ENCODE measurements at regions not wholly inside any gene's neighbourhood (a gene's known extent, or its start where the extent isn't known, plus 50 kb on each side); places are given as distances from the start of the nearest gene placed in this dataset.

DNA sequence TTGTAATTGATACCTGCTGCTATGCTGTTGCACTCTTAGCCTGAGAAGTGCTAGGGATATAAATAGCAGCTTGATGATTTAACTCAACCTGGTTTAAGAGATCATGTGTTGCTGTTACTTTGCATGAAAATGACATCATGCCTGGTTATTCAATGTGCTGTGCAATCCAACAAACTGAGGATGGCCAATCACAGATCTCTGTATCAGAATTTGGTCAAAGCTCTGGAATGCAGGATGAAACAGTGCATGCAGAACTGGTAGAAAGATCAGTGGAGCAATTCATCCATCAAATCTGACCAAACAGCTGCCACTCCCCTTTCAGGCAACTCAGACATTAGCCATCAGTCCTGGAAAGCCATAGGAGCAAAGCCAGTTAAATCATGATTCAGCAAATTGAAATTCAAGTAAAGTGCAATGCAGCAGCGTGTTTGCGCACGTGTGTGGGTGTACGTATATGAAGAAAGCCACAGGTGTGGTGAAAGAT lies 160.3 kb upstream of the RASGEF1B start:
- Histone ChIP-seq H3K9ac (ENCODE audit: extremely low read depth, low read length, poor library complexity, severe bottlenecking) (no peak overlapping the region), H3K27me3 (ENCODE audit: control insufficient read depth, insufficient read depth, low read length, poor library complexity, severe bottlenecking) (no peaks in the 10 kb centered on the region), H3K9me3 (ENCODE audit: control insufficient read depth, low read length) (no peaks in the 10 kb centered on the region), H3K36me3 (ENCODE audit: control insufficient read depth, insufficient read depth, low read length) (no peaks in the 10 kb centered on the region), H3K4me1 (ENCODE audit: control insufficient read depth, insufficient read depth, low read length) (no peaks in the 10 kb centered on the region), H3K27ac (ENCODE audit: low read depth, low read length) (no peak overlapping the region), H3K4me3 (ENCODE audit: low read length) (no peak overlapping the region)
- Mint-ChIP-seq H3K4me1 (peaks cover 15% of the 10 kb centered on the region), H3K9me3 (no peaks in the 10 kb centered on the region), H3K27ac (no peak overlapping the region), H3K36me3 (ENCODE audit: low read depth) (no peaks in the 10 kb centered on the region), H3K27me3 (ENCODE audit: insufficient read depth) (no peaks in the 10 kb centered on the region), H3K4me3 (no peak overlapping the region)
- TF ChIP-seq, protein P1, sequence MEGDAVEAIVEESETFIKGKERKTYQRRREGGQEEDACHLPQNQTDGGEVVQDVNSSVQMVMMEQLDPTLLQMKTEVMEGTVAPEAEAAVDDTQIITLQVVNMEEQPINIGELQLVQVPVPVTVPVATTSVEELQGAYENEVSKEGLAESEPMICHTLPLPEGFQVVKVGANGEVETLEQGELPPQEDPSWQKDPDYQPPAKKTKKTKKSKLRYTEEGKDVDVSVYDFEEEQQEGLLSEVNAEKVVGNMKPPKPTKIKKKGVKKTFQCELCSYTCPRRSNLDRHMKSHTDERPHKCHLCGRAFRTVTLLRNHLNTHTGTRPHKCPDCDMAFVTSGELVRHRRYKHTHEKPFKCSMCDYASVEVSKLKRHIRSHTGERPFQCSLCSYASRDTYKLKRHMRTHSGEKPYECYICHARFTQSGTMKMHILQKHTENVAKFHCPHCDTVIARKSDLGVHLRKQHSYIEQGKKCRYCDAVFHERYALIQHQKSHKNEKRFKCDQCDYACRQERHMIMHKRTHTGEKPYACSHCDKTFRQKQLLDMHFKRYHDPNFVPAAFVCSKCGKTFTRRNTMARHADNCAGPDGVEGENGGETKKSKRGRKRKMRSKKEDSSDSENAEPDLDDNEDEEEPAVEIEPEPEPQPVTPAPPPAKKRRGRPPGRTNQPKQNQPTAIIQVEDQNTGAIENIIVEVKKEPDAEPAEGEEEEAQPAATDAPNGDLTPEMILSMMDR (conservative IDR thresholded peaks at IDR 0.05): no peak
- WGBS, 2 experiments (ENCODE audit: insufficient coverage in 1 of 2, insufficient read length in 1 of 2): 89 to 94% methylated on average over 4 of the region's 4 CpGs
- DNase-seq: no peak

DNA sequence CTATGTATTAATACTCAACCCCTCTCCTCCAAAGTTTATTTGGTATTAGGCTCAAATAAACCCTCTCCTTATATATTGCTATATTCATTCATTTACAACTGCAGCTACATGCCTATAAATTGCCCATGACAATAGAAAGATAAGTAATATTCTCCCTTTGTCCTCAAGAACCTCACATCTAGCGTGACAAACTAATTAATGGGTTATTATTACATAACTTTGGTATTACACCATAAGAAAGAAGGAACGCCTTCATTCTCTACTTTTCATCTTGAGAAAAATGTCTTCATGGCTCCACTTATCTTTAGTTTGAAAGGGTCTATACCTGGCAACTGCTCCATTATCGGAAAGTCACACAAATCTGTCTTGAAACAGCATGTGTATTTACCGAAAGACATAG lies 157.7 kb upstream of the RASGEF1B start:
- H3K27ac ChIP-seq (ENCODE audit: low read depth, low read length): no peak overlapping the region
- Mint-ChIP-seq H3K36me3 (ENCODE audit: low read depth) (no peaks in the 10 kb centered on the region), H3K4me1 (peaks cover 9% of the 10 kb centered on the region), H3K27me3 (ENCODE audit: insufficient read depth) (no peaks in the 10 kb centered on the region), H3K9me3 (no peaks in the 10 kb centered on the region), H3K27ac (no peak overlapping the region), H3K4me3 (no peak overlapping the region)
- no peaks in the 10 kb centered on the region for H3K4me1 ChIP-seq (ENCODE audit: control insufficient read depth, insufficient read depth, low read length)
- no peak for DNase-seq
- no peak overlapping the region for H3K4me3 ChIP-seq (ENCODE audit: low read length)
- TF ChIP-seq, protein P1 (conservative IDR thresholded peaks at IDR 0.05): no peak
- H3K27me3 ChIP-seq (ENCODE audit: control insufficient read depth, insufficient read depth, low read length, poor library complexity, severe bottlenecking): no peaks in the 10 kb centered on the region
- no peaks in the 10 kb centered on the region for H3K9me3 ChIP-seq (ENCODE audit: control insufficient read depth, low read length)
- WGBS, 2 experiments (ENCODE audit: insufficient coverage in 1 of 2, insufficient read length in 1 of 2): 95 to 100% methylated on average over 2 to 3 of the region's 4 CpGs
- H3K9ac ChIP-seq (ENCODE audit: extremely low read depth, low read length, poor library complexity, severe bottlenecking): no peak overlapping the region
- no peaks in the 10 kb centered on the region for H3K36me3 ChIP-seq (ENCODE audit: control insufficient read depth, insufficient read depth, low read length)

DNA sequence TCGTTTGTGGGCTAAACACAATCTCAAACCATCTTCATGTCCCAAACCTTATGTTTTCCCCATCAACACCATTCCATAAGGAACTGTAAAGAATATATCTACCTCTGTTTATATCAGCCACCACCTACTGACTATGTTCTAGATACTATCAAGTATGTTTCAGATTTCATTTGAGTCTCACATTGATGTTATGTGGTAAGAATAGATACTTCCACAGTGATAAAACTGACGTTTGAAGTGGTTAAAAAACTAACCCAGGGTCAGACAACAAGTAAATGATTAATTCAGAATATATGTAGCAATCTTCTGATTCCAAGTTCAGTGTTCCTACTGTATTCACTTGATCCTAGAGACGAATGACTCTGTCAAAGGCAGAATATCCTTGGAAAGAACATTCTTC lies 156.8 kb upstream of the RASGEF1B start:
- H3K27me3 ChIP-seq (ENCODE audit: control insufficient read depth, insufficient read depth, low read length, poor library complexity, severe bottlenecking): no peaks in the 10 kb centered on the region
- H3K36me3 Mint-ChIP-seq (ENCODE audit: low read depth): no peaks in the 10 kb centered on the region
- H3K4me3 ChIP-seq (ENCODE audit: low read length): no peak overlapping the region
- no peaks in the 10 kb centered on the region for H3K9me3 ChIP-seq (ENCODE audit: control insufficient read depth, low read length)
- H3K27me3 Mint-ChIP-seq (ENCODE audit: insufficient read depth): no peaks in the 10 kb centered on the region
- TF ChIP-seq, protein P1 (conservative IDR thresholded peaks at IDR 0.05): no peak
- no peak for DNase-seq
- no peak overlapping the region for H3K27ac Mint-ChIP-seq
- H3K36me3 ChIP-seq (ENCODE audit: control insufficient read depth, insufficient read depth, low read length): no peaks in the 10 kb centered on the region
- H3K9ac ChIP-seq (ENCODE audit: extremely low read depth, low read length, poor library complexity, severe bottlenecking): no peak overlapping the region
- H3K9me3 Mint-ChIP-seq: no peaks in the 10 kb centered on the region
- no peak overlapping the region for H3K27ac ChIP-seq (ENCODE audit: low read depth, low read length)
- 85 to 100% methylated on average over 2 to 3 of the region's 3 CpGs for WGBS, 2 experiments (ENCODE audit: insufficient coverage in 1 of 2, insufficient read length in 1 of 2)
- peaks cover 9% of the 10 kb centered on the region for H3K4me1 Mint-ChIP-seq
- no peaks in the 10 kb centered on the region for H3K4me1 ChIP-seq (ENCODE audit: control insufficient read depth, insufficient read depth, low read length)
- no peak overlapping the region for H3K4me3 Mint-ChIP-seq
